Mucosa of rectum (tissue), 2 donors: ENCODE measurements at regions not wholly inside any gene's neighbourhood (a gene's known extent, or its start where the extent isn't known, plus 50 kb on each side); places are given as distances from the start of the nearest gene placed in this dataset.

Experiments
- H3K27ac ChIP-seq, 2 donors: one replicate each; pipeline ENCODE4 v1.7.0; 2013; ENCODE audit warnings: inconsistent platforms in 2 of 2, low read depth in 2 of 2, low read length in 2 of 2
- H3K27me3 ChIP-seq, 2 donors: one replicate each; pipeline ENCODE4 v1.7.0; 2013; ENCODE audit warnings: low read length in 2 of 2; ENCODE audit not compliant: control insufficient read depth in 2 of 2, insufficient read depth in 2 of 2
- H3K36me3 ChIP-seq, 2 donors: one replicate each; pipeline ENCODE4 v1.7.0; 2013; ENCODE audit warnings: low read length in 2 of 2; ENCODE audit not compliant: control insufficient read depth in 2 of 2, insufficient read depth in 2 of 2
- H3K4me1 ChIP-seq, 2 donors: one replicate each; pipeline ENCODE4 v1.7.0; 2013; ENCODE audit warnings: low read length in 2 of 2, mild to moderate bottlenecking in 1 of 2; ENCODE audit not compliant: control insufficient read depth in 2 of 2, insufficient read depth in 2 of 2
- H3K4me3 ChIP-seq, 2 donors: one replicate each; pipeline ENCODE4 v1.7.0; 2013; ENCODE audit warnings: low read length in 2 of 2
- H3K9ac ChIP-seq, 2 donors: one replicate each; pipeline ENCODE4 v1.7.0; 2013; ENCODE audit warnings: low read length in 2 of 2, low read depth in 1 of 2, mild to moderate bottlenecking in 1 of 2
- H3K9me3 ChIP-seq, 2 donors: one replicate each; pipeline ENCODE4 v1.7.0; 2013; ENCODE audit warnings: low read length in 2 of 2; ENCODE audit not compliant: control insufficient read depth in 2 of 2
- donor health status: healthy.
- donor health status: Normal muscosa, but diverticular disease.

GRCh38 chr2:58634653-58635370 lies 393.7 kb upstream of the FANCL start:
- Histone ChIP-seq H3K9ac (no peak overlapping the region), H3K9me3 (no peaks in the 10 kb centered on the region)

GRCh38 chr2:58633613-58634365 lies 392.7 kb upstream of the FANCL start:
- Histone ChIP-seq H3K36me3 (no peaks in the 10 kb centered on the region), H3K9ac (no peak overlapping the region), H3K27me3 (no peaks in the 10 kb centered on the region), H3K4me1 (no peaks in the 10 kb centered on the region), H3K27ac (no peak overlapping the region), H3K9me3 (no peaks in the 10 kb centered on the region), H3K4me3 (no peak overlapping the region)

More at GRCh38 chr2:58634653-58635370, 393.7 kb upstream of the FANCL start:
- no peaks in the 10 kb centered on the region for H3K36me3 ChIP-seq
- no peaks in the 10 kb centered on the region for H3K4me1 ChIP-seq
- no peaks in the 10 kb centered on the region for H3K27me3 ChIP-seq
- H3K27ac ChIP-seq = no peak overlapping the region
- no peak overlapping the region for H3K4me3 ChIP-seq

DNA sequence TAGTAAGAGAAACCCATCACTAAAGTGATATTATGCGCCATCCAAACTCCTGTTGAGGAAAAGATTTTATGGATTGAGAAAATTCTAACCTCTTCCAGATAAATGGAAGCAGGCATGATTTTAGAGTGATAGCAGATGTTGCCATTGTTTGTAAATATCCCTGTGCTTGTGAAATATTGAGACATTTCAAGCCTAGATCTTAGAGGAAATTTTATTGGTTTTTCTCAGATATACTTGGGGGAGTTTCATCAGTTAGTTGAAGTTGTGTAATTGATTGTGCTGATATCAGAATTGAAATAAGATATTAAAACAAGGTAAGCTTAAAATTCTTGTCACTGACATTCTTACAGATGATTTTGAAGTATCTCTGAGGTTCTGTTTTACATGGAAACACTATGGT lies 390.9 kb upstream of the FANCL start:
- Histone ChIP-seq H3K36me3 (no peaks in the 10 kb centered on the region), H3K4me3 (no peak overlapping the region), H3K27ac (no peak overlapping the region), H3K9ac (no peak overlapping the region), H3K4me1 (no peaks in the 10 kb centered on the region), H3K27me3 (no peaks in the 10 kb centered on the region), H3K9me3 (no peaks in the 10 kb centered on the region)

DNA sequence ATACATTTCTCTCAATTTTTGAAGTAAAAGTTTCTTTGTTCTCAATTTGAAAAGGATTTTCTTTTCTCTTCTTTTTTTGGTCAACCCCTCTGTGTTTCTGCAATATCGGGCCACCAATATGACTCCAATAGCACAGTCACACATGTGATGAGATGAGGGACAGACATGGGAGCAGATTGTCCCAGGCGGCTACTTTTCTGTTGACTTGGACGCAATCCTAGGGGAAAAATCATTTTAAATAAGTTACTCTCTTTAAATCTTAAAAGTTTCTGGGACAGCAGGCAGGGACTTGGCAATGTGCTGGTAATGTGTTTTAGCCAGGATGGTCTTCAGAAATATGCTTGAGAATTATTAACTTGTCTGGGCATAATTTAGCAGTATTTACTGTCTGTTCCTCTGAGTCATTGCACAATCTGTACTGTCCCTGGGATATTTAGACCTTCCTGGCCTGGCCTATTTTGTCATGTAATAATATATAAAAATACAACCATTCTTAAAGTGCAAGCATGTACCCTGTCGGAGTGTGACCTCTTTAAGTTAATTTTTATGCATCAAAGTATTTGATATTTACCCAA lies 388.5 kb upstream of the FANCL start:
- no peaks in the 10 kb centered on the region for H3K4me1 ChIP-seq
- H3K36me3 ChIP-seq = no peaks in the 10 kb centered on the region
- no peak overlapping the region for H3K9ac ChIP-seq
- no peak overlapping the region for H3K4me3 ChIP-seq
- no peaks in the 10 kb centered on the region for H3K9me3 ChIP-seq
- no peak overlapping the region for H3K27ac ChIP-seq
- no peaks in the 10 kb centered on the region for H3K27me3 ChIP-seq

GRCh38 chr2:58620896-58621295 lies 379.8 kb upstream of the FANCL start:
- no peak overlapping the region for H3K27ac ChIP-seq
- H3K4me1 ChIP-seq = no peaks in the 10 kb centered on the region
- no peaks in the 10 kb centered on the region for H3K36me3 ChIP-seq
- H3K4me3 ChIP-seq = no peak overlapping the region
- H3K27me3 ChIP-seq = no peaks in the 10 kb centered on the region
- H3K9ac ChIP-seq = no peak overlapping the region
- H3K9me3 ChIP-seq = no peaks in the 10 kb centered on the region

DNA sequence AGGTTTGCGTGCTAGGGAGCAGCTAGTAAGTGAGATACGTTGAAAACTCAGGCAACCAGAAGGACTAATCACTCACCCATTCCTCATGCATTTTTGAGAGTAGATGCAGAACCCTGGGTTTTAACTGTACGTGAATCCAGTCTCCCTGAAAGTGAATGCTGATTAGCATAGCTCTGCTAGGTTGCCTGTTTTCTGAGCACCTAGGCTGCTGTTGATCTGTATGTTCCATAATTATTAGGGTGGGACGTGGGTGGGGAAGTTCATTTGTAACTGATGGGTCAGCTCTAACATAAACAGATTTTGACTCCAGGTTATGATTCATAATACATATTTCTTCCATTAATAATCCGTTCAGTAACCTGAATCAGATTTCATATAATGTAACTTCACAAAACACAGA lies 379.0 kb upstream of the FANCL start:
- no peak overlapping the region for H3K9ac ChIP-seq
- H3K27me3 ChIP-seq = no peaks in the 10 kb centered on the region
- H3K36me3 ChIP-seq = no peaks in the 10 kb centered on the region
- H3K9me3 ChIP-seq = no peaks in the 10 kb centered on the region
- no peak overlapping the region for H3K27ac ChIP-seq
- H3K4me3 ChIP-seq = no peak overlapping the region
- no peaks in the 10 kb centered on the region for H3K4me1 ChIP-seq

GRCh38 chr2:58616961-58617360 lies 375.8 kb upstream of the FANCL start:
- Histone ChIP-seq H3K27me3 (no peaks in the 10 kb centered on the region), H3K9ac (no peak overlapping the region), H3K4me1 (no peaks in the 10 kb centered on the region), H3K4me3 (no peak overlapping the region), H3K27ac (no peak overlapping the region), H3K36me3 (no peaks in the 10 kb centered on the region), H3K9me3 (no peaks in the 10 kb centered on the region)

GRCh38 chr2:58614219-58614618 lies 373.1 kb upstream of the FANCL start:
- no peak overlapping the region for H3K4me3 ChIP-seq
- no peaks in the 10 kb centered on the region for H3K27me3 ChIP-seq
- no peak overlapping the region for H3K27ac ChIP-seq
- H3K4me1 ChIP-seq = no peaks in the 10 kb centered on the region
- H3K36me3 ChIP-seq = no peaks in the 10 kb centered on the region
- H3K9me3 ChIP-seq = no peaks in the 10 kb centered on the region
- H3K9ac ChIP-seq = no peak overlapping the region

- Histone ChIP-seq H3K9ac (no peak overlapping the region), H3K4me3 (no peak overlapping the region), H3K27ac (no peak overlapping the region), H3K27me3 (no peaks in the 10 kb centered on the region), H3K36me3 (no peaks in the 10 kb centered on the region), H3K4me1 (no peaks in the 10 kb centered on the region), H3K9me3 (no peaks in the 10 kb centered on the region)
Measured at GRCh38 chr2:58612973-58613372, 371.8 kb upstream of the FANCL start.

- Histone ChIP-seq H3K4me3 (no peak overlapping the region), H3K27ac (no peak overlapping the region), H3K36me3 (no peaks in the 10 kb centered on the region), H3K27me3 (no peaks in the 10 kb centered on the region), H3K9ac (no peak overlapping the region), H3K9me3 (no peaks in the 10 kb centered on the region), H3K4me1 (no peaks in the 10 kb centered on the region)
Measured at GRCh38 chr2:58609326-58609725, 368.2 kb upstream of the FANCL start.
